NCI-H1048 (cell line): ENCODE measurements at regions not wholly inside any gene's neighbourhood (a gene's known extent, or its start where the extent isn't known, plus 50 kb on each side); places are given as distances from the start of the nearest gene placed in this dataset.
"Not testable (repeated sequence)": the region's sequence is repeated elsewhere in the genome, so short reads cannot be mapped to it uniquely, and the experiment has no call there.

ENCODE experiments used
- DNase-seq: peaks from one replicate; lab custom pipeline; 2025; lab: John Stamatoyannopoulos, UW

DNA sequence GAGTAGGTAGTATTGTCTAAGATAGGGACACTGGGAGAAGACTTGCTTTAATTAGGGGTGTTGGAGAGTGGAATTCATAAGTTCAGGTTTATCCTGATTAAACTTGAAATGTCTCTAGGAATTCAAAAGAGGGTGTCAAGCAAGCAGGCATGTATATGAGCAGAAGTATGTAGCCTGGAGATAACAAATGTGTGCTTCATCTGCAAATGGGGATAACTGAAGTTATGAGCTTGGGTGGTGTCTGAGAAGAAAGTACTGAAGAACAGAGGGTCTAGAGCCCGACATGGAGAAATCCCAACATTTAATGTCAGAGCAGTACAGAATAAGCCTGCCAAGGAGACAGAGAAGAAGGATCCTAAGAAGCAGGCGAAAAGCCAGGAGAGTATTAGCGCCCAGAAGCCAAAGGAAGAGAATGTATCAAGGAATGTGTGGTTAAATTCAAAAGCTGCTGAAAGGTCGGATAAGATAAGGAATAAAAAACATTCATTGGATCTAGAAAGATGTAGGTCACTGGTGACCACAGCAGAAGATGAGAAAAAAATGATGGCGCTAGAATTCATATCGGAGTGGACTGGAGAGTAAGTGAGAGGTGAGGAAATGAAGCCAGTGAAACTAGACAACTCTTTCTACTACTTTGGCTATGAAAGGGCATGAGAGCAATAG lies 401.5 kb upstream of the PIK3R1 start:
- no peak for DNase-seq

DNA sequence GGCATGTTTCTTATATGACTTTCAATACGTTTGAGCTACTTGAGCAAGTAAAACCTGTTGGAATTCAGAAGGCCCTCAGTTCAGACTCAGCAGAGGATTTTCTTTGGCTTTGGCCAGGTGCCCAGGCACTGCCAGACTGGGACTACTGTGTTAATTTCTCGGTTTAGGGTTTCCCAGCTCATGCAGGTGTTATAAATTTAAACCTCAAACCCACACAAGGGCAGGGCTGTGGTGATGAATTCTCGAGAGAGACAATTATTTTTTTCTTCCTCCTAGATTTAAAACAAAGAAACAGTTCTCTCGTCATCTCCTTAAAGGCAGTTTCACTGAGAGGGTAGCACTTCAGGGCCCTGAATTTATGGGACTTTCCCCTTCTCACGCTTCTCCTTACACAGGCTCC lies 406.0 kb upstream of the PIK3R1 start:
- DNase-seq, result no peak

DNA sequence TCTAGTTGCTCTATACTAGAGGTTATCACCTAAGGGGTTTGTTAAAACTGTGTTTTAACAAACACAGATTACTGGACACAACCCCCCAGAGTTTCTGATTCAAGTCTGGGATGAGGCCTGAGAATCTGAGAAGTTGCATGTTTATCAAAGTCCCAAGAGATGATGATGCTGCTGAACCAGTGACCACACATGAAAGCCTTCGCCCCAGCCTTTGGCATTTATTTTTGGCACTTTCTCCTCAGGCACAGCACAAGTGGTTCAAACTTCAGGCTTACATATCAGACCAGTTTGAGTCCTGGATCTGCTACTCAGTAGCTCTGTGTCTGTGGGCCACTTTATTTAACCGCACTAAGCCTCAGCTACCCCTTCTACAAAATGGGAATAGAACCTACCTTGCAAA lies 407.2 kb upstream of the PIK3R1 start:
- DNase-seq, result no peak

DNA sequence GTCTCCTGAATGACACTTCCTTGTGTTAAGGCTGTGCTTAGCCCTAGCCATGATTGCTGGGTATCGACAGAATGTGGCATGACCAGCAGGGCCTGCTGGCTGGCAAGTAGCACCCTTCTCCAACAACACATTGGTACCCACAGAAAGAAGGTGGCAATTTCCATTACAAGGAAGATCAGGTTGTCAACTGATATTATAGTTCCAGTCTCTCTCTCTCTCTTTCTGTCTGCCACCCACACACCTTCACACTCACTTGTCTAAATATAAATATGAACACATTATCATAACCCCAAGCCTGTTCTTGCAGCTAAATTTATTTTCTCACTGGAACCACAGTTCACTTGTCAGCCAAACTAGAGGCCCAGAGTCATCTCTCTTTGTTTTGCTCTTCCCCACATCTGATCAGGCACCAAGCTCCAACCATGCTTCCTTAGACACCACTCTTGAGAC lies 408.1 kb upstream of the PIK3R1 start:
- no peak for DNase-seq

DNA sequence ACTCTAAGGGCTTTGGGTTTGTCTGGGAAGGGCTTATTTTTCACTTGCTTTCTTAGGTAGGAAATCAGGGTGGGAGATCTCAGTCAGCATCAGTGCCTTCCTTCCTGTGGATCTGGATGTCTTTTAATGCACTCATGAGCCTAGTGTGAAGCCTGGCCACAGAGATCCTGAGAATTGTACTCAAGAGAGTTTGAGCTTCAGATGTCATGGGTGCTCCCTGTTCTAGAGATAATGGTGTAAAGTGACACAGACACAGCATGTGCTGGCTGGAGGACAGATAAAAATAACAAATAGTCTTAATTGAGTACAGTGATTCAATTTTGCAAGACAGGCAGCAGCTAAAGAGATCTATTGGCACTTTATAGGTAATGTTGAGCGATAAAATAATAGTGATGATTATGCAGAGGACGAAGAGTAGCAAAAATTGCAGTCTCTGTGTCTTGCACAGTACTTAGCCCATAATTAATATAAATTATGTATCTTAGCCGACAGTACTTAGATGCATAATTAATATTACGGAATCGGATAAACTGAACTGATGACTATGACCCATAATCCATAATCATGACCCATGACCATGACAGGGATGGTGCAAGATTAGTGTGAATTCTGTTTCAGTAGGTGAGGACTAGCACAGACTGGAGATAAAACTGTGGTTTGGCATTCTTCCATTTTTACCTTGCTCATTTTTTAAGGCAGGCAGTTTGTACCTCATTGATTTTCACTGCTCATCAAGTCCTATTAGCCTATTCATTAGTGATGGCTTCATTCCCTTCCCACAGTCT lies 408.7 kb upstream of the PIK3R1 start:
- DNase-seq, result no peak

DNA sequence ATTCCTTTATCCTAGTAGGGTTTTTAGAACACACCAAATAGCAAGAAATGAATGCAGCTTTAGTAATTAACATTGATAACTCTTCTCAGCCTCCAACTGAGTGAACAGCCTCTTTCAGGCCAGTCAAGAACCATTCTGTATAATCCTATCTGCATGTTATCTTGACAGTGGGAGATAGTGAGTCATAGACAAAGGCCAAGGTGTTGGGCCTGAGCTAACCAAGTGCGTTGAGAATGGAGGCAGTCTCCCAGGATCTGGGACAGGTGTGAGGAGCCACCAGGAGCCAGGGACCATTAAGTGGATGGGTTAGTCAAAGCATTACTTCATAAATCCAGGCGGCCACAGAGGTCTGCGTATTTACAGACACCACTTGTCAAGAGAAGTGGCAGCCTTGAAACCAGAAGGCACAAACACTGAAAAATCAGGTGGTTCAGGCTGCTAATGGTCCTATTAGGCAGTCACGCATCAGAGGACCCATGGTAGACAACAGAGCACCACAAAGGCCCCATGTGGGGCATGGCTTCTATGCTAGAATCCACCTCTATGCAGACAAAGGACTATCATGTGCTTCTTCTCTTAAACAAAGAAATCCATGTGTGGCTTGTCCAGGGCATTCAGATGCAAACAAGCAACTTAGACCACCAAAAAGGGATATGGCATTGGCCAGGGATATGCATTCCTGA lies 409.7 kb upstream of the PIK3R1 start:
- DNase-seq, result no peak

DNA sequence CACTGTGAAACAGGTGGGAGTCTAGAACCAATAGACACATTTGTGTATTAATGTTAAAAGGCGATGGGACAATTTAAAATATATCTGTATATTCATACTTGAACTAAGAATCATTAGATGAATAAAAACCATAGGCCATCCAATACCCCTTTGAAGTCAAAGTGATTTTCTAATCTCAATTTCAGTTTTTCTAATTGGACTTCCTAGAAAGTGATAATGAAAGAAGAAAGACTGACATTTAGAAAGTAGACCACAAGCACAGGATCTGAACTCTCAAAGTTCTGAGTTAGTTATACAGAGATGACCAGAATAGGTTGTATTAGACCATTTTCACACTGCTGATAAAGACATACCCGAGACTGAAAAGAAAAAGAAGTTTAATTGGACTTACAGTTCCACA lies 412.8 kb upstream of the PIK3R1 start:
- DNase-seq, result no peak

DNA sequence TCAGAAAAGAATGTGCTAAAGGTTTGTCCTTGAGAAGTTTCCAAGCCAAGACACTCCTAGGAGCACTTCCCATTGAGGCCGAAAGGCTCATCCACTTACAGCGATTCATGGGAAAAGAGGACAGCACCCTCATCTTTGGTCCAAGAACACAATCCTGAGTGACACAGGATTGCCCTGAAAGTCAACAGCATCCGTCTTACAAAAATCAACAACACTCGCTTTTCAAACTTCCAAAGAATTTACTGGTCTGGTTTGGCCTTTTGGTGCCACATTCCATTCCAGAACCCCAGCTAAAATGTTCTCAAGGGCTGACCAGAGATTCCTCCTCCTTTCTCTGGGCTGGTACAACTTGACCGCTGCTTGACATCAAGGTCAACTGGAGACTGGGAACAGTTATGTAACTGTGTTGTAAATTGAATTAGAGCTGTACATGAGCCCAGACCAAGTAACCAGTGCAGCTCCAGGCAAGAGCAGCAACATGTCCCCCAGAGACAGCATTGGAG lies 415.8 kb upstream of the PIK3R1 start:
- no peak for DNase-seq

DNA sequence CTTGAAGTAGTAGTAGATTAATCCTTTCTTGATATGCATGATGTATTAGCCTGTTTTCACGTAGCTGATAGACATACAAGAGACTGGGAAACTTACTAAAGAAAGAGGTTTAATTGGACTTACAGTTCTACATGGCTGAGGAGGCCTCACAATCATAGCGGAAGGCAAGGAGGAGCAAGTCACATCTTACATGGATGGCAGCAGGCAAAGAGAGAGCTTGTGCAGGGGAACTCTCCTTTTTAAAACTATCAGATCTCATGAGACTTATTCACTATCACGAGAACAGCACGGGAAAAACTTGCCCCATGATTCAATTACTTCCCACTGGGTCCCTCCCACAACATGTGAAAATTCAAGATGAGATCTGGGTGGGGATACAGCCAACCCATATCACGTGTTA lies 417.1 kb upstream of the PIK3R1 start:
- not testable (repeated sequence) for DNase-seq

DNA sequence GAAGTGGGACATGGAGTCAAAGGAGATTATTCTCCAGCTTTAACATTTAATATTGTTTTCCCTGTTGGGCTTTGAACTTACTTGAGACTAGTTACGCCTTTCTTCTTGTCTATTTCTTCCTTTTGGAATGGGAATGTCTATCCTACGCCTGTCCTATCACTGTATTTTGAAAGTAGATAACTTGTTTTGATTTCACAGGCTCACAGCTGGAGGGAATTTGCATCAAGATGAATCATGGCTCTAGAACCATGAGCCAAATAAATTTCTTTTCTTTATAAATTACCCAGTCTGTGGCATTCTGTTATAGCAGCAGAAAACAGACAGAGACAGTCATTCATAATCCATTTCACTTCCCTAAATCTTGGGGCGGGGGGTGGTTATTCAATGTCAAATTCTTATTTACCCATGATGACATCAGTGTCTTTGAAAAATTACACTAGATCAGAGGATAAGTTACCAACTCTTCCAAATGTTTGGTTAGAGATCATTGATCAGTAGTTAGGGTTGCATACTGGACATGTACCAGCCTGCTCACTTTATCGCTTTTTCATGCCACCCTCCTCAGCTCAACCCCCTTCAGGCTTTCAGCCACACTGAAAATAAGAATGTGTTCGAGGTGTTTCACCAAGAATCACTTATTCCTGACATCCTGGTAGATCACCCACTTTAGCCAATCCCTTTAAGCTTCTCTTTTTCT lies 419.6 kb upstream of the PIK3R1 start:
- DNase-seq, result no peak

DNA sequence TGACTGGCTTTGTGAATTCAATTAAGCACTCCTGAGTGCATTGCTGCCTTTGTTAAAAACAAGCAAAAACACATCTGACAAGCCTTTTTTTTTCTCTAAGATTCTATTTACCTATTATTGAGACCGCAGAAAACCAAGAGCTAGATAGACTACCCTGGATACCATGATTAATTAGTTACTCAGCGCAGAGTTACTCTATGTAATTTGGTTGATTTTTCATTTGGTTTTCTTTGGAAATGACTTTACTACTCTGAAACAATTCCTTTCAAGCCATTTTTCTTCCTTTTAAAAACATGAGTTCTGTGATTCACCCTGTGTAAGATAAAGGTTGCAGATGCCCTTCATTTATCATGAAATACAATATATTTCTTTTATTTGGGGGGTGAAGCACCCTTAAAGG lies 421.6 kb upstream of the PIK3R1 start:
- no peak for DNase-seq

DNA sequence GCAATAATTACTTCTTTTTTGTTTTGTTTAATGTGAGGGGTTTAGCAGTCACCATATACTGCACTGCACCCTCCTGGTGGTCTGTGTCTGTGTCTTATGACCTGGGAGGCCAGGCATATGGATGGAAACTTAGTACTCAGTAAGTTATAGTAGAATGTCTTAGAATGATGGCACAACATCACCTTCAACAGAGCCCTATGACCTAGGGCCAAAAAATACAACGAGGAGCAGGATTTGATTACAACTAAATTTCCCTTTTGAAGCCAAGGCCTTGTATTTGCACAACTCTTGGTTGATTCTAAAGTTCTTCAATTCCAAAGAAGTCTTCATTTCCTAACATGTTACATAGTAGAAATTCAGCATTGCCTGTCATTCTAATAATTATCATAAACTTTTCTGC lies 422.1 kb upstream of the PIK3R1 start:
- DNase-seq, result no peak

DNA sequence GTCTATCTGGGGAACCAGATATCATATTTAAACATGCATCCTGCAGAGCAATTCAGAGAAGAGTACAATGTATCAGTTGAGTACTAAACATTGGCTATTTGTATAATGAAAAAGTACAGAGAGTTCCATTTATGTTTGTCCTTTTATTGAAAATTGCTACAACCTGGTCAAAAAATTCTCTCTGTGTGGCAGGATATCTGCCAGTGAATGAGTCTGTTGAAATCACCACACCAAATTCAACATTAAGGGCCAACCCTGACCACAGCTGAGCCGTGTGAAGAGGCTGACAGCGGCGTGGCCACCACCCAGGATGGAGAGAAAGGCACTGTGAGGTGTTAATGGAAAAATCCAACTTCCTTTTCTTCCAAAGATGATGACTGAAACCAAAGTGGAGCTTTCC lies 422.7 kb upstream of the PIK3R1 start:
- no peak for DNase-seq

DNA sequence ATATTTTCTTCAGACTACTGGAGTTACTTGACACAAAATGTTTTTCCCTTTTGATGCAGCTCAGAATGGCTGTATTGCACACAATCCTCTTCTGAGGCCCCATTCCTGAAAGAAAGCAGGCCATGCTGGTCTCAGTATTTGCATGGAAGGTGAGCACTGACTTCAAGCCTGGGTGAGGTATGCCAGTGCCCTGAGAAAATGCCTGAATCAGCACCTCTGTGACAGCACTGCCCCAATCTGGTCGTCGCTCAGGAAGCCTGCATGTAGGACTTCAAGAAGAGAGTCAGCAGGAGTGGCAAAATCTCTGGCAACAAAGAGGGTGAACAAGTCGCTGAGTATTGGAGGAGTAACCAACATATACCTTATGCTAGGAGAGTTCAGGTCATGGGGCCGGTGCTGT lies 425.2 kb upstream of the PIK3R1 start:
- no peak for DNase-seq

DNA sequence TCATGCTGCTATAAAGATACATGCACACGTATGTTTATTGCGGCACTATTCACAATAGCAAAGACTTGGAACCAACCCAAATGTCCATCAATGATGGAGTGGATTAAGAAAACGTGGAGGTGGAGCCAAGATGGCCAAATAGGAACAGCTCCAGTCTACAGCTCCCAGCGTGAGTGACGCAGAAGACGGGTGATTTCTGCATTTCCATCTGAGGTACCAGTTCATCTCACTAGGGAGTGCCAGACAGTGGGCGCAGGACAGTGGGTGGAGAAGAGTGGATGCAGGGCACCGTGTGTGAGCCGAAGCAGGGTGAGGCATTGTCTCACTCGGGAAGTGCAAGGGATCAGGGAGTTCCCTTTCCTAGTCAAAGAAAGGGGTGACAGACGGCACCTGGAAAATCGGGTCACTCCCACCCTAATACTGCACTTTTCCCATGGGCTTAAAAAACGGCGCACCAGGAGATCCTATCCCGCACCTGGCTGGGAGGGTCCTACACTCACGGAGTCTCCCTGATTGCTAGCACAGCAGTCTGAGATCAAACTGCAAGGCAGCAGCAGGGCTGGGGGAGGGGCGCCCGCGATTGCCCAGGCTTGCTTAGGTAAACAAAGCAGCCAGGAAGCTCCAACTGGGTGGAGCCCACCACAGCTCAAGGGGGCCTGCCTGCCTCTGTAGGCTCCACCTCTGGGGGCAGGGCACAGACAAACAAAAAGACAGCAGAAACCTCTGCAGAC lies 435.5 kb upstream of the PIK3R1 start:
- not testable (repeated sequence) for DNase-seq

DNA sequence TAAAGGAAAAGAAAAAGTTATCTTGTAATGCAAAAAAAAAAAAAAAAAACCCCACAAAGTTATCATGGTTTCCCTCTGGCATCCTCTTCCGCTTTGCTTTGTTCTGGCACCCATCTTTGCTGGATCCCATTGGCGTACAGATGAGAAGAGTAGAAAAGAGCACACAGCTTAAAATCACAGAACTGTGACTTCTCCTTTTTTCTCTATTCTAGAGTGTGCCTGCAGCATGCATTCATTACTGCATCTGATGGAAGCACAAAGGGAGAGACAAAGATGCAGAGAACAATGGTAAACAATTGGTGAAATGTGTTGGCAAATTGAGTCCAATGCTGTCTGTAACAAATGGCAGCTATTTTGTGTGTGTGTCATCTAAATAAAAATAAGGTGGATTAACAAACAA lies 440.8 kb upstream of the PIK3R1 start:
- no peak for DNase-seq

DNA sequence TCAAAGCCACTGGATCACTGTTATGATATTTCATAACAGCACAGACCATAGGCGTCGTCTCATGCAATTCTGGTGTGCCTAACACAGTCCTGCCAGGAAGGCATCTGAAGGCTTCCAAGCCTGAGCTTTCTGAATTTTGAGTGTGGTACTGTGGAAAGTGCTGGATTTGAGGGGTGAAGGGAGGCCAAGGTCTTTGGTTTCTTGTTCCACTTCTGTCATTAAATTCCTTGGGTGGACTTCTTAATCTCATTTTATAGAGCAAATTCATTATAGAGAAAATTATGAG lies 441.3 kb upstream of the PIK3R1 start:
- DNase-seq, result no peak

DNA sequence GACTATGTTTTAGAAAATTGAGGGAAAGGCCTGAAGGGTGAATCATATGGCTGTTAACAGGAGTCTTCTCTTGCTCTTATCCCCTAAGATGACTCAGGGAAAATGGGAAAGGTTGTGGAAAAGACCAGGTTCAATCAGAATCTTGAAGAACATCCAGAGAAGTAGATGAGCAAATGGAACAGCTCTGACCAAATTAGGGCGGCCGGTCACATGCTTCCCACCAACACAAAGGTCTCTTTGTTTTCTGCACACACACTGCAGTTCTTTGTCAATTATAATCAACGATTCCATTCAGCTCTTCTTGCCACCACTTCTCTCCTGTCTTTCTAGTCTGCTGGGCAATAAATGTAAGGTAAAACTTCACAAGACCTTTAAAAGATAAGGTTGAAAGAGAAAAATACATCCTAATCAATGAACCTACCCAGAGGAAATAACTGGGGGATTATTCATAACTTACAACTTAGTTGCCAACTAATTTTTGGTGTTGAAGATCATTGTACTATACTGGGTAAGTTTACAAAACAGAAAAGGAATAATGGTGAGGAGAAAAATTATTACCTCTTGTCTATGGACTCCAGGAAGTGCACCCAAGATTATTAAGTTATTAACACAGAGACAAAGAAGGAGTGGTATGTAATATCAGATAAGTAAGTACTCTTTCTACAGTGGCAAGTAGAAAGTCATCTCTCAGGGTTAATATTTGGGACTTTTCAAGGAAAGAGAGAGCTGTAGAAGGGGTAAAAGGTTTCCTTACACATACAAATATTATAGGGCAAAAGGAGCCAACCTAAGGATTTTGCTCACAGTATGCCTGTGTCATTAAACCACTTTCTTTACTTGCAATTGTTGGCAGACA lies 441.9 kb upstream of the PIK3R1 start:
- peak; percentile 37 for DNase-seq

DNA sequence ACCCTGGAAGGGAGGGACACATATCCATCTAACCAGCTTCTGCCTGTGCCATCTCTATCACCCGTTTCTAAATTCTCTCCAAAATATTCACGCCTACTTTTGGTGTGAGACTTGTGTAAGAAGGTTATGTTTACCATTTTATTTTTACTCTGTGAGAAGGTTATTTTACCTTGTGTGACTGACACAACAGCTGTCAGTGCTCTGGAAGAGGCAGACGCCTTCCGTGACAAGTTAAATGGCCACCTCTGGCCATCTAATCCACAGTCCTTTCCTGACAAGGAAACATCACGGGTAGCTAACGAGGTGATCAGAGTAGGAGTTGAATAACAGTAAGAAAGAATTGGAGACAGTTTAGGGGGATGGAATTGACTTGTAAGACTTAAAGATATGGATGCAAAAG lies 443.8 kb upstream of the PIK3R1 start:
- DNase-seq, result no peak

DNA sequence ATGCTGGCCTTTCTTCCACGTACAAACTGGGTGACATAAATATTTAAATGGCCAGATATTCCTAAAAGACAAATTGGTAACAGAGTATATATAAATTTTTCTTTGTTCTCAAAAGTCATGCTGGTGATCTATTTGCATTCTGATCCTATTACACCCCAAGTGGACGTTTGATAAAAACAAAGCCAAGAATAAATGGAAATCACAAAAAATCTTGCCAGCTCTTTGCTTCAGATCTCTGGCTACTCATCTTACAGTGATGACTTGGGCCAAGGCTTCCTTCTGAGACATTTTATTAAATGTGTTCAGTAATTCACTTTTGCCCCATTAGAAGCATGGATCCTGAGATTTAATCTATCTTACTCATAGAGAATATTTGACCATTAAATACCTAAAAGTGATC lies 444.3 kb upstream of the PIK3R1 start:
- DNase-seq, result no peak

DNA sequence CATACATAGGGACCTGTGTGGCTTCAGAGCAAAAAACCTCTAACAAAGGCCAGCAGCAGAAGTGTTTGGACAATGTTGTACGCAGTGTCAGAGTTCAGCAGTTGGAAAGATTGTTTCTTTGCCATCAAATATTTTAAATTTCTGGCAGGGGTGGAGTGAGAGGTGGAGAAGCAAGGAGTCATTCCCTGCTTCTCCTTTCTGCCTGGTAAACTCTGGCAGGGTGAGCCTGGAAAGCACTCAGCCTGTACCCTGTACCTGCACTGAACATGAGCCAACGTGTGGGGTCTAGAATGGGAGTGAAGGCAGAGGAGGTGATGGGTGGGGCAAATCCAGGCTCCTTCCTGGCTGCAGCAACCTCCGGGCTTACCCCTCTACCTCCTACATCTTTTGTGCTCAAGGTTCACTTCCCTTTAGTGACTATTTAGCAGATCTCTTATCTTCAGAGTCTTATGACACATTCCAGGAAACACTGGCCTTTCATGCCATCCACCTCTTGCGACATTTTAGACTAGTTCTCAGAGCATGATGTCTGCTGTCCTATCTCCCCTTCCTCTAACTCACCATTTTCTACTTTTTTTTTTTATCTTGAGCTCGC lies 445.0 kb upstream of the PIK3R1 start:
- no peak for DNase-seq
